C1 segment of cervical spinal cord (tissue), 14 donors: ENCODE measurements at regions not wholly inside any gene's neighbourhood (a gene's known extent, or its start where the extent isn't known, plus 50 kb on each side); places are given as distances from the start of the nearest gene placed in this dataset.
A peak's percentile ranks its signal among the peaks of the same experiment; 100 is the strongest.
"Not testable (repeated sequence)": the region's sequence is repeated elsewhere in the genome, so short reads cannot be mapped to it uniquely, and the experiment has no call there.

Experiments
- DNase-seq, 14 donors: peaks; one replicate each; lab custom pipeline; 2025; lab: John Stamatoyannopoulos, UW

- DNase-seq: not testable (repeated sequence)
Observed at GRCh38 chr4:189740118-189740517, 200.6 kb upstream of the FRG1 start.

DNA sequence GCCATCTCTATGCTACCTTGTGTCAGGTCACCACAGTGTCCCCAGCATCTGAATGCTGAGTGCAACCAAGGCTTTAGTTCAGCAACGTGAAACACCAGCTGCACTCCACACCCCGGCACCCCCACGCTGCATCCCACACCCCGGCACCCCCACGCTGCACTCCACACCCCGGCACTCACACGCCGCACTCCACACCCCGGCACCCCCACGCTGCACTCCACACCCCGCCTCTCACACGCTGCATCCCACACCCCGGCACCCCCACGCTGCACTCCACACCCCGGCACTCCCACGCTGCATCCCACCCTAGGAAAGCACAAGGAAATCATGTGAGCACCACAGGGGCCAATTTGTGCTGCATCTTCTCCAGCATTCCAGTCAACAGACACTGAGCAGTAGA is 199.8 kb upstream of the FRG1 start:
- DNase-seq: no peak

- DNase-seq: not testable (repeated sequence)
Observed at GRCh38 chr4:189753092-189753491, 187.6 kb upstream of the FRG1 start.

DNA sequence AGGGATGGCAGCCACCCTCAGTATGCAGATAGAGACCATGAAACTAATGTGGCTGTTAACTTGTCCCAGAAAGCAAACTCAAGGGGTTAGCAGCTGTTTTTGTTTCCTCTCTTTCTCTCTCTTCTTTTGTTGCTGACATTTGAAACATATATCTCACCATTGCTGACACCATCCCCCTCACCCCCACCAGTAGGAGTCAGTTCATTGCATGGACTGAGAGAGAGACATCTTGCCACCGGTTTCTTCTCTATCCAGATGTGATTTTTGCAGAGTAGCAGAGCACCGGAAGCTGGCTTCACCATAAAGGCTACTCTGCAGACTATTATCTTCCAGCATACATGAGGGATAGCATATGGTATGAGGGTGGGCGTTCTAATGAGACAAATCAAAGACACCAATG is 177.1 kb upstream of the FRG1 start:
- DNase-seq: no peak

GRCh38 chr4:189765301-189765700 is 175.4 kb upstream of the FRG1 start:
- DNase-seq: no peak

- DNase-seq: no peak
Observed at GRCh38 chr4:189765736-189766135, 174.9 kb upstream of the FRG1 start.

DNA sequence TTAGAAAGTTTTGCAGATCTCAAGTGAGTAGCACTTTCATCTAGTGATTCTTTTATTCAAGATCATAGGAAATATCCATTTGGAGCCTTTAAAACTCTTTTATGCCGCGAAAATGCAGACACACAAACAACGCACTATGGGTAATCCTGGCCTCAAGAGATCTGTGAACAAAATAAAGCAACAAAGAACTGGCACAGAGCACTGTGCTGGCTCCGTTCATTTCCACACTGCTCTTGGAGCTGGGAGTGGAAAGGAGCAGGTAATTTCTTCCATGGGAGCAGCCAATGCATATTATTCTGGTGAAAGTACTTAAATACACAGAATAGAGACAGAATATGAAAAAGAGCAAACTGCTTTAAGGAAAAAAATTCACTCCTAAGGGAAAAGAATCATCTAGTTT is 172.7 kb upstream of the FRG1 start:
- DNase-seq: no peak

DNA sequence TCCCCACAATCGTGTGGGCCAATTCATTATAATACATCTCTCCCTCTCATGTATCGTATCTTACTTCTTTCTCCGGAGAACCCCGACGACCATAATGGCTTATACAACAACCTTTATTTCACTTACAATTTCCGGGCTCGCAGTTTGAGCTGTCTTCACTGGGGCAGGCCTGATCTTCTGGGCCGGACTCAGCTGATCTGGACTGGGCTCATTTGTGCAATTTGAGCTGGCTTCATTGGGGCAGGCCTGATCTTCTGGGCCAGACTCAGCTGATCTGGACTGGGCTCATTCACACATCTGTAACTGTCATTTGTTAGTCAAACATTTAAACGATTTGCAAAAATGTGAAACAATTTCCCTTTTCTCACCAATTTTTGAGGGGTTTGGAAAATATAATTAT is 171.5 kb upstream of the FRG1 start:
- no peak for DNase-seq

DNA sequence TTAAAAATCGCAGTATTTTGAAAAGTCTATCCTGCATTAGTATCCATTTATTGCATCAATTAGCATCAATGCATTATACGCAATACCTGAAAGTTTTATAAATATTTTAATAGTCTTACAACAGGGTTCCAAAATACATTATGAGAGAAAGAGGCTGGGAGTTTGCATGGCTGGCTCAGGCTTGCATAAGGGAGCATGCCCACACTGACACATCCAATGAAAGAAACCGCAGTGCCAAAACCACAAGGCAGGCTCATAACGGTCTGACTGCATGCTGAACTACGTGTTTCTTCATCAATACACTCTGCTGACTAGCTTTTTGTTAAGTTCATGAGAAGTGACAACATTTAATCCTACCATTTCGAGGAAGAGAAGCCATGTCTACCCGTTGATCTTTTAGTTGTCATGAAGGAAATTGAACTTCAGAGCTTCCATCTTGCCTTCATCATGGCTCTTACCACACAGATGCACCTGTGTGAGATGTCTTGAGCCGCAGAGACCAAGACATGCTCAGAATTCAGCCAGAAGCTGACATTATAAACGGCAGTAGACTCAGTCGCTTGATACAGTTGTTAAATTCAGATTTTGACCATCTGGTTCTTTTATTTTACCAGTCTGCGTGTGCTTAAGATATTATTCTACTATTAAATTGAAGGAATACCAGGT is 168.8 kb upstream of the FRG1 start:
- no peak for DNase-seq

GRCh38 chr4:189773909-189774308 is 166.8 kb upstream of the FRG1 start:
- no peak for DNase-seq

DNA sequence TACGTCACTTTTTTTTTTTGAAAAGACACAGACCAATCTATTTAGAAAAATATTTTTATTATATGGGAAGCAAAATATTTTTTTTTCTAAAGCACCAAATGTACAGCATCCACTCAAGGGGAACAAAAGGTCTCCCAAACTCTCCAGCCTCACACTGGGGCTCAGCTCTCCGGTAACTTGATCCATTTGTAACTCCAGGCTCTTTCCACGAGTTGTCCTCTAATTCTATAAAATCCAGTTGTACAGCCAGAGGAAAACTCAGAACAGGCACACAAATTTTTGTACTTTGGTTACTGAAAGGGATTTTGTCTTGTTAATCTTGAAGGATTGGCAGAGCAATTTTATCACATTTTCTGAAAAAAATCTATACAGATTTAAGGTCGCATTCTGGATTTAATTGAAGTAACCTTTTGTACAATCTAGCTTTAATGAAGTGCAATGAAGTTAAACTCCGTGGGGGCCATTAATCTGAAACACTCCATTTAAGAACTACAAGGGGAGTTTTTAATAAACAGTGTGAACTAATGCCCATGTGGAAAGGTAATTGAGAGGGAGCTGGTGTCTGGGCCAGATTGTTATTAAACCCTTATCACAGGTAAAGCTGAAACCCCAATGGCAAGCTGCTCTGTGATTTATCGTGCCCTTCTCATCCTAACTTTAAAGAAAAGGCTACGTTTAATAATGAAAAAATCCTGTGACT is 161.2 kb upstream of the FRG1 start:
- DNase-seq: no peak

DNA sequence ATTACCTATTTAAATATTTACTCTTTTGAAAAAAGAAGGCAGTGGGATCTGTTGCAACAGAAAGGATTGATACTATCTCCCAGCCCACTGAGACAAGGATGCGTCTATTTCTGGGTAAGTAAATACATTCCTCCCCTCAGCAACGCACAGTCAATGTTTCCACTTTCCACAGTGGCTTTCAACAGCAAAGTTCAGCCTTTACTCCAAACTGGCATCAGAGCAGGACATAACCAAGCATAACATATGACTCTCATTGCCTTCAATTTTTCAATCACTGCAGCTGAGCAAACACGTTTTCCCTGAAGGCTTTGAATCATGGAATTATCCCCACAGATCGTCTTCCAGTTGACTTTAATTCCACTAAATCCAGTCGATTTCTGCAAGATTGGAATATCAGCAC is 160.3 kb upstream of the FRG1 start:
- no peak for DNase-seq

DNA sequence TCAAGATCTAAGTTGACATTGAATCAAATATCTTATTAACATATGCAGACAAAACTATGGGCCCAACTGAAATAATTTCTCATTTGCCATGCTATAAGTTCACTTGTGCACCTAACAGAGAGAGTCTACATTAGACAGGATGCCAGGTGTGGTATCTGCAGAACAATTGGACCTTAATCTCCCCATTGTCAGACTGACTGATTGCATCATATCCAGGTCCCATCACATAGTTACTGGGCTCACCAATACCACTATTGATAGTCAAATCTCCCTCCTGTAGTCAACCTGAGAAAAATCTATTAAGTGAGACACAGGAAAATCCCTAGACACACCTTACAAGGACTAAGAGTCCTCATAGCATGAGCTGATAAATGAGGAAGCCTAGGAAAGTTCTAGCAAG is 156.0 kb upstream of the FRG1 start:
- DNase-seq: no peak

- DNase-seq: no peak
Observed at GRCh38 chr4:189785257-189785656, 155.4 kb upstream of the FRG1 start.

- no peak for DNase-seq
Observed at GRCh38 chr4:189786447-189786846, 154.2 kb upstream of the FRG1 start.

DNA sequence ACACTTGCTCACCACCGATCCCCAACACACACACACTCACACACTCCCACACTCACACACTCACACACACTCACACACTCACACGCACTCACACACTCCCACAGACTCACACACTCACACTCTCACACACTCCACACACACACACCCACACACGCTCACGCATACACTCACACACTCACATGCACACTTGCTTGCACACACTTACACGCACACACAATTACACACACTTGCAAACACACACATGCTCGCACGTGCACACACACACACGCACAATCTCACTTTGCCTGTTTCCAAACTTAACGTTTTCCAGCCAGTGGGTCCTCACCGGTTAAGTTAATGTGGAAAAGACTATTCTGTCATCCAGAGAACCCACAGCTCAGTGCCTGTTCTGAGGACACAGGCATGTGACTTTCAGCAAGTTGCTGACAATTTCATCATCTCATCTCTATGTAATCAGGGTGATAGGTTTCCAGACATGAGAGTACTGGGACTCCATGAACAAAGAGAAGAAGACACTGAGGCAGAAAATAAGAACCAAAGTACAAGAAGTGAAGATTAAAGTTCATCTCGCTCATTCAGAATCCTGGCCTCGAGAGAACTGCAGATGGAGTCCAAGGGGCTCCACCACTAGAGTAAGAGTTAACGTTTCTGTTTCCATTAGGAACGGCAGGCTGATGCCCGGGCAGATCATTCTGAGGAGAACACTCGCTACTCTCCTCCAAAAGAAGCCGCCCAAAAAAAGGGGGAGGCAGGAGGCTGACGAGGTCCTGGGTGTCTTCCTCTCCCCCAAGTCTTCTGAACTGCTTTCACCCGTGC is 153.2 kb upstream of the FRG1 start:
- no peak for DNase-seq

- peak in 12 of 14 donors; percentile 6 to 64 (median 44) for DNase-seq
Observed at GRCh38 chr4:189792924-189793618, 147.6 kb upstream of the FRG1 start.

GRCh38 chr4:189800545-189801088 is 140.1 kb upstream of the FRG1 start:
- DNase-seq: no peak

DNA sequence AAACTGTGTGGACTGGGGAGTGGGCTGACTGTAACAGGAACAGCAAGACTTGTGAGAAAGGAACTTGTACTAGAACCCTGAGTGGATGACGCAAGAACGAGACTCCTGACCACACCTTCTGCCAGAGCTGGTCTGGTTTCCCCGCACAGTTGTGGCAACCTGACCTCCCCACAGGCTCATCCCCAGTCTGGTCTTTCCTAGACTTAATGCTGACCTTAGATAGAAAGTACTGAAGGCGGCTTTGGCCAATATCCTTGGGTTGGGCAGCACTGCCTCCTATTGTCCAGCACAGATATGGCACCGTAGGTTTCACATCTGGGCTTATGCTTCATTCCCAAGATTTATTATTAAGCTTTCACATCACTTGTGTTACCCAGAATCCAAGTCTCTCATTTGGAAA is 137.8 kb upstream of the FRG1 start:
- no peak for DNase-seq

GRCh38 chr4:189804894-189805293 is 135.8 kb upstream of the FRG1 start:
- no peak for DNase-seq

- DNase-seq: no peak
Observed at GRCh38 chr4:189806506-189806905, 134.2 kb upstream of the FRG1 start.

GRCh38 chr4:189807031-189807430 is 133.6 kb upstream of the FRG1 start:
- DNase-seq: no peak
